GM12878 (cell line): ENCODE measurements at regions not wholly inside any gene's neighbourhood (a gene's known extent, or its start where the extent isn't known, plus 50 kb on each side); places are given as distances from the start of the nearest gene placed in this dataset.

Source experiments
- ATAC-seq: fragments of 200-7000 bp; cut with Tn5 transposase; 3 replicates; pipeline ENCODE4 v1.9.1; 2020; ENCODE audit warnings: mild to moderate bottlenecking, moderate library complexity
- BruUV-seq: library from RNA; stranded (reverse); fragments of 400-500 nt; replicated peaks from 2 replicates; lab custom pipeline; 2021; lab: Mats Ljungman, UMichigan
- CTCF ChIA-PET: fragments of 300-600 bp; sonication (Branson Sonifier 250); formaldehyde crosslinking; extraction: SDS; loops from one replicate; lab custom pipeline; 2021; ENCODE audit warnings: inconsistent platforms; lab: Yijun Ruan, JAX
- POLR2A ChIA-PET: fragments of 350-600 bp; formaldehyde crosslinking; extraction: SDS; loops from one replicate; lab custom pipeline; 2021; ENCODE audit warnings: inconsistent platforms; lab: Charles Lee
- RAD21 ChIA-PET: fragments of 300-600 bp; sonication (Branson Sonifier 250); formaldehyde crosslinking; loops from one replicate; lab custom pipeline; 2023; ENCODE audit warnings: antibody characterized with exemption; ENCODE audit not compliant: unreplicated experiment; lab: Charles Lee
- SMC1A ChIA-PET: fragments of 300-600 bp; sonication (Branson Sonifier 250); formaldehyde crosslinking; loops from one replicate; lab custom pipeline; 2023; ENCODE audit not compliant: unreplicated experiment, uncharacterized antibody; lab: Charles Lee
- DNase-seq: peaks from one replicate; pipeline ENCODE4 v3.0.0-alpha.2; 2011; ENCODE audit warnings: low read depth, low spot score
- FAIRE-seq: peaks from 3 replicates; lab custom pipeline; 2011; peaks lifted over from hg19 to GRCh38; lab: Jason Lieb, UNC
- H2AFZ ChIP-seq: 2 replicates; pipeline ENCODE4 v1.6.0; 2011; ENCODE audit warnings: low read depth, low read length, control low read depth; ENCODE audit not compliant: control insufficient read depth
- H3K27ac ChIP-seq: 2 replicates; pipeline ENCODE4 v1.5.1; 2011; ENCODE audit warnings: control low read depth; ENCODE audit not compliant: control insufficient read depth, insufficient read depth
- H3K27me3 ChIP-seq, 2 experiments: replicated peaks in 1 of 2; 2 replicates each; pipeline versions ENCODE4 v1.6.0 to v1.6.1; 2011; ENCODE audit warnings: low read length in 1 of 2; ENCODE audit not compliant: control insufficient read depth in 2 of 2, insufficient read depth in 2 of 2
- H3K36me3 ChIP-seq, 2 experiments: 2 replicates each; pipeline ENCODE4 v1.5.1; 2011; ENCODE audit warnings: low read length in 1 of 2; ENCODE audit not compliant: control insufficient read depth in 2 of 2, insufficient read depth in 2 of 2
- H3K4me1 ChIP-seq: 2 replicates; pipeline ENCODE4 v1.6.1; 2011; ENCODE audit warnings: mild to moderate bottlenecking, low read length, moderate library complexity, mixed read lengths; ENCODE audit not compliant: control insufficient read depth, insufficient read depth
- H3K4me2 ChIP-seq: 2 replicates; pipeline ENCODE4 v1.6.0; 2011; ENCODE audit warnings: control low read depth; ENCODE audit not compliant: control insufficient read depth, insufficient read depth
- H3K4me3 ChIP-seq: fragments of 200-600 bp; sonication (generic); 2 replicates; pipeline ENCODE4 v1.5.1; 2016
- H3K79me2 ChIP-seq: 2 replicates; pipeline ENCODE4 v1.6.0; 2011; ENCODE audit warnings: low read length; ENCODE audit not compliant: control insufficient read depth, insufficient read depth
- H3K9ac ChIP-seq: 2 replicates; pipeline ENCODE4 v1.8.0; 2011; ENCODE audit warnings: low read length, control low read depth, mixed read lengths; ENCODE audit not compliant: control insufficient read depth, insufficient read depth
- H3K9me3 ChIP-seq: replicated peaks from 3 replicates; pipeline ENCODE4 v1.5.1; 2011; ENCODE audit warnings: mild to moderate bottlenecking, low read length; ENCODE audit not compliant: control insufficient read depth, insufficient read depth
- H4K20me1 ChIP-seq: 2 replicates; pipeline ENCODE4 v1.6.0; 2011; ENCODE audit not compliant: control insufficient read depth, insufficient read depth
- KLF5 ChIP-seq: fragments of 450-650 bp; IDR thresholded peaks from 2 replicates; pipeline ENCODE4 v1.6.1; 2014; ENCODE audit warnings: mild to moderate bottlenecking; ENCODE audit not compliant: partially characterized antibody
- MTA3 ChIP-seq: IDR thresholded peaks from 2 replicates; pipeline ENCODE4 v1.6.1; 2012; ENCODE audit warnings: low read length, inconsistent platforms, borderline replicate concordance
- NR2F1 ChIP-seq: fragments of 450-650 bp; conservative IDR thresholded peaks from 2 replicates; pipeline ENCODE4 v1.6.1; 2017; ENCODE audit warnings: mild to moderate bottlenecking
- NRF1 ChIP-seq: conservative IDR thresholded peaks from 2 replicates; pipeline ENCODE4 v1.6.1; 2011; ENCODE audit warnings: mild to moderate bottlenecking, low read depth, low read length, improper control_type of control experiment
- POLR2AphosphoS5 ChIP-seq: IDR thresholded peaks from 2 replicates; pipeline ENCODE4 v1.6.1; 2011; ENCODE audit warnings: mild to moderate bottlenecking, low read length, inconsistent platforms
- STAT1 ChIP-seq: fragments of 450-650 bp; conservative IDR thresholded peaks from 2 replicates; pipeline ENCODE4 v1.6.1; 2014; ENCODE audit warnings: antibody characterized with exemption, mild to moderate bottlenecking
- WGBS: methylation state at CpG from one replicate; pipeline ENCODE4 v1.1.6; 2016; ENCODE audit warnings: low lambda C conversion rate; ENCODE audit not compliant: insufficient replicate concordance, insufficient coverage; ENCODE audit errors: missing lambda C conversion rate; 5-methylcytosine and 5-hydroxymethylcytosine counted together
- in situ Hi-C: fragments of 300-500 bp; cut with MboI; formaldehyde crosslinking; loops from 9 replicates; pipeline ENCODE4 v1.14.3; 2018; ENCODE audit warnings: mixed read lengths
- intact Hi-C: fragments of 100-400 bp; cut with micrococcal nuclease; formaldehyde crosslinking; loops from one replicate; pipeline ENCODE4 v1.14.2; 2022; ENCODE audit not compliant: unreplicated experiment
- TF ChIP-seq, protein P1 (sequence below): fragments of 450-650 bp; IDR thresholded peaks from 2 replicates; pipeline ENCODE4 v1.6.1; 2017; ENCODE audit warnings: antibody characterized with exemption, mild to moderate bottlenecking, moderate library complexity
- TF ChIP-seq, protein P2 (sequence below): fragments of 150-350 bp; IDR thresholded peaks from 2 replicates; pipeline ENCODE4 v1.6.1; 2014; ENCODE audit warnings: mild to moderate bottlenecking, low read depth, low read length

DNA sequence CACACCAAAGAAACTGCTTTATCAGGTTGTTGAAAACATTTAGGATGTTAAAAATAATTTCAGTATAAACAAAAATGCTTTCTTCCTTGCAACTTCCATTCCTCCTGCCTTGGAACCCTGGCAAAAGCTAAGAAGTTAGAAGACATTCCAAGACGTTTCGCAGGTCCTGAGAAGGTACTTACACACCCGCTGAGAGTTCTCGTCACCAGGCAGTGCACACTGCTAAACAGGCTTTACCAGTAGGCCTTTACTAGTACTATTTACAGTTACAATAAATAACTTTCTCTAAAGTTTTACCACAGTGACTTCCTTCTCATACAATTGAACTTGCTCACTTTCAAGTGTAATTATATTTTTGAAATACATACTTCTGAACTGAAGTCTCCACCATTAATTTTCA is 81.4 kb upstream of the RPS6KA2 start:
- in situ Hi-C loops: no loop called here
- Histone ChIP-seq H3K9ac (no peak overlapping the region), H3K36me3 (no peaks in the 10 kb centered on the region), H3K4me3 (no peak overlapping the region), H2AFZ (no peak overlapping the region), H4K20me1 (no peaks in the 10 kb centered on the region), H3K9me3 (no peaks in the 10 kb centered on the region; the same call in 2 of the 3 replicates), H3K4me2 (no peak overlapping the region), H3K27me3 (no peaks in the 10 kb centered on the region), H3K79me2 (no peaks in the 10 kb centered on the region), H3K27ac (no peak overlapping the region), H3K4me1 (no peaks in the 10 kb centered on the region; the same call in 1 of the 2 replicates)
- ChIA-PET SMC1A (no interaction called here), RAD21 (no interaction called here), POLR2A (no interaction called here), CTCF (no interaction called here)
- DNase-seq (no peak), ATAC-seq (no peak), FAIRE-seq (no peak)
- intact Hi-C loops: no loop called here
- WGBS: 58% methylated on average over 4 of the region's 4 CpGs
- TF ChIP-seq, protein P1, sequence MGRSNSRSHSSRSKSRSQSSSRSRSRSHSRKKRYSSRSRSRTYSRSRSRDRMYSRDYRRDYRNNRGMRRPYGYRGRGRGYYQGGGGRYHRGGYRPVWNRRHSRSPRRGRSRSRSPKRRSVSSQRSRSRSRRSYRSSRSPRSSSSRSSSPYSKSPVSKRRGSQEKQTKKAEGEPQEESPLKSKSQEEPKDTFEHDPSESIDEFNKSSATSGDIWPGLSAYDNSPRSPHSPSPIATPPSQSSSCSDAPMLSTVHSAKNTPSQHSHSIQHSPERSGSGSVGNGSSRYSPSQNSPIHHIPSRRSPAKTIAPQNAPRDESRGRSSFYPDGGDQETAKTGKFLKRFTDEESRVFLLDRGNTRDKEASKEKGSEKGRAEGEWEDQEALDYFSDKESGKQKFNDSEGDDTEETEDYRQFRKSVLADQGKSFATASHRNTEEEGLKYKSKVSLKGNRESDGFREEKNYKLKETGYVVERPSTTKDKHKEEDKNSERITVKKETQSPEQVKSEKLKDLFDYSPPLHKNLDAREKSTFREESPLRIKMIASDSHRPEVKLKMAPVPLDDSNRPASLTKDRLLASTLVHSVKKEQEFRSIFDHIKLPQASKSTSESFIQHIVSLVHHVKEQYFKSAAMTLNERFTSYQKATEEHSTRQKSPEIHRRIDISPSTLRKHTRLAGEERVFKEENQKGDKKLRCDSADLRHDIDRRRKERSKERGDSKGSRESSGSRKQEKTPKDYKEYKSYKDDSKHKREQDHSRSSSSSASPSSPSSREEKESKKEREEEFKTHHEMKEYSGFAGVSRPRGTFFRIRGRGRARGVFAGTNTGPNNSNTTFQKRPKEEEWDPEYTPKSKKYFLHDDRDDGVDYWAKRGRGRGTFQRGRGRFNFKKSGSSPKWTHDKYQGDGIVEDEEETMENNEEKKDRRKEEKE: no peak
- TF ChIP-seq MTA3: no peak
- TF ChIP-seq NR2F1: no peak
- no peak for TF ChIP-seq STAT1
- TF ChIP-seq, protein P2, sequence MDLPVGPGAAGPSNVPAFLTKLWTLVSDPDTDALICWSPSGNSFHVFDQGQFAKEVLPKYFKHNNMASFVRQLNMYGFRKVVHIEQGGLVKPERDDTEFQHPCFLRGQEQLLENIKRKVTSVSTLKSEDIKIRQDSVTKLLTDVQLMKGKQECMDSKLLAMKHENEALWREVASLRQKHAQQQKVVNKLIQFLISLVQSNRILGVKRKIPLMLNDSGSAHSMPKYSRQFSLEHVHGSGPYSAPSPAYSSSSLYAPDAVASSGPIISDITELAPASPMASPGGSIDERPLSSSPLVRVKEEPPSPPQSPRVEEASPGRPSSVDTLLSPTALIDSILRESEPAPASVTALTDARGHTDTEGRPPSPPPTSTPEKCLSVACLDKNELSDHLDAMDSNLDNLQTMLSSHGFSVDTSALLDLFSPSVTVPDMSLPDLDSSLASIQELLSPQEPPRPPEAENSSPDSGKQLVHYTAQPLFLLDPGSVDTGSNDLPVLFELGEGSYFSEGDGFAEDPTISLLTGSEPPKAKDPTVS: no peak
- TF ChIP-seq POLR2AphosphoS5: no peak
- TF ChIP-seq KLF5: no peak
- TF ChIP-seq NRF1: no peak
- no TSS peak for BruUV-seq
